ENCODE measurements at regions not wholly inside any gene's neighbourhood (a gene's known extent, or its start where the extent isn't known, plus 50 kb on each side); places are given as distances from the start of the nearest gene placed in this dataset.

GRCh38 chr7:25775999-25776743, 375.8 kb upstream of the NFE2L3 start:
- Histone ChIP-seq H3K9ac (ENCODE audit: low read depth in 1 of 3, low read length in 3 of 3) (peak overlapping the region in 1 of 3 donors; percentile 8), H3K27ac (ENCODE audit: low read depth, low read length) (peak overlapping the region; percentile 51), H3K36me3 (ENCODE audit: control insufficient read depth in 3 of 3, insufficient read depth in 3 of 3, low read length in 3 of 3) (no peaks in the 10 kb centered on the region), H3K9me3 (ENCODE audit: control insufficient read depth in 3 of 3, low read length in 3 of 3) (no peaks in the 10 kb centered on the region), H3K27me3 (ENCODE audit: control insufficient read depth in 3 of 3, insufficient read depth in 3 of 3, low read length in 3 of 3) (no peaks in the 10 kb centered on the region), H3K4me3 (ENCODE audit: low read length in 3 of 3) (no peak overlapping the region), H3K4me1 (ENCODE audit: control insufficient read depth in 3 of 3, insufficient read depth in 3 of 3, low read length in 3 of 3) (peaks cover 23 to 49% (median 33%) of the 10 kb centered on the region in 3 donors)

- Histone ChIP-seq H3K27me3 (ENCODE audit: control insufficient read depth in 3 of 3, insufficient read depth in 3 of 3, low read length in 3 of 3) (no peaks in the 10 kb centered on the region), H3K27ac (ENCODE audit: low read depth, low read length) (peak overlapping the region; percentile 51), H3K9ac (ENCODE audit: low read depth in 1 of 3, low read length in 3 of 3) (no peak overlapping the region), H3K4me1 (ENCODE audit: control insufficient read depth in 3 of 3, insufficient read depth in 3 of 3, low read length in 3 of 3) (peaks cover 23 to 48% (median 31%) of the 10 kb centered on the region in 3 donors), H3K36me3 (ENCODE audit: control insufficient read depth in 3 of 3, insufficient read depth in 3 of 3, low read length in 3 of 3) (no peaks in the 10 kb centered on the region), H3K9me3 (ENCODE audit: control insufficient read depth in 3 of 3, low read length in 3 of 3) (no peaks in the 10 kb centered on the region), H3K4me3 (ENCODE audit: low read length in 3 of 3) (no peak overlapping the region)
These were observed 375.3 kb upstream of the NFE2L3 start for GRCh38 chr7:25776744-25777123.

- Histone ChIP-seq H3K27ac (ENCODE audit: low read depth, low read length) (peak overlapping the region; percentile 57), H3K4me3 (ENCODE audit: low read length in 3 of 3) (peak overlapping the region in 1 of 3 donors; percentile 41)
These were observed 373.9 kb upstream of the NFE2L3 start for GRCh38 chr7:25777969-25778708.

GRCh38 chr7:25779002-25779546, 372.9 kb upstream of the NFE2L3 start:
- H3K36me3 ChIP-seq (ENCODE audit: control insufficient read depth in 3 of 3, insufficient read depth in 3 of 3, low read length in 3 of 3): no peaks in the 10 kb centered on the region
- no peak overlapping the region for H3K9ac ChIP-seq (ENCODE audit: low read depth in 1 of 3, low read length in 3 of 3)
- peak overlapping the region; percentile 57 for H3K27ac ChIP-seq (ENCODE audit: low read depth, low read length)
- H3K9me3 ChIP-seq (ENCODE audit: control insufficient read depth in 3 of 3, low read length in 3 of 3): no peaks in the 10 kb centered on the region
- H3K27me3 ChIP-seq (ENCODE audit: control insufficient read depth in 3 of 3, insufficient read depth in 3 of 3, low read length in 3 of 3): no peaks in the 10 kb centered on the region
- peaks cover 23 to 46% (median 31%) of the 10 kb centered on the region in 3 donors for H3K4me1 ChIP-seq (ENCODE audit: control insufficient read depth in 3 of 3, insufficient read depth in 3 of 3, low read length in 3 of 3)
- no peak overlapping the region for H3K4me3 ChIP-seq (ENCODE audit: low read length in 3 of 3)

More at GRCh38 chr7:25777969-25778708, 373.9 kb upstream of the NFE2L3 start:
- H3K4me1 ChIP-seq (ENCODE audit: control insufficient read depth in 3 of 3, insufficient read depth in 3 of 3, low read length in 3 of 3): peaks cover 23 to 46% (median 31%) of the 10 kb centered on the region in 3 donors
- H3K9me3 ChIP-seq (ENCODE audit: control insufficient read depth in 3 of 3, low read length in 3 of 3): no peaks in the 10 kb centered on the region
- H3K9ac ChIP-seq (ENCODE audit: low read depth in 1 of 3, low read length in 3 of 3): peak overlapping the region in 2 of 3 donors; percentile 5 to 32
- no peaks in the 10 kb centered on the region for H3K36me3 ChIP-seq (ENCODE audit: control insufficient read depth in 3 of 3, insufficient read depth in 3 of 3, low read length in 3 of 3)
- no peaks in the 10 kb centered on the region for H3K27me3 ChIP-seq (ENCODE audit: control insufficient read depth in 3 of 3, insufficient read depth in 3 of 3, low read length in 3 of 3)

GRCh38 chr7:25780904-25781303, 371.1 kb upstream of the NFE2L3 start:
- H3K27ac ChIP-seq (ENCODE audit: low read depth, low read length): no peak overlapping the region
- H3K9ac ChIP-seq (ENCODE audit: low read depth in 1 of 3, low read length in 3 of 3): no peak overlapping the region
- no peaks in the 10 kb centered on the region for H3K36me3 ChIP-seq (ENCODE audit: control insufficient read depth in 3 of 3, insufficient read depth in 3 of 3, low read length in 3 of 3)
- H3K27me3 ChIP-seq (ENCODE audit: control insufficient read depth in 3 of 3, insufficient read depth in 3 of 3, low read length in 3 of 3): no peaks in the 10 kb centered on the region
- H3K9me3 ChIP-seq (ENCODE audit: control insufficient read depth in 3 of 3, low read length in 3 of 3): no peaks in the 10 kb centered on the region
- no peak overlapping the region for H3K4me3 ChIP-seq (ENCODE audit: low read length in 3 of 3)
- H3K4me1 ChIP-seq (ENCODE audit: control insufficient read depth in 3 of 3, insufficient read depth in 3 of 3, low read length in 3 of 3): peaks cover 22 to 39% (median 25%) of the 10 kb centered on the region in 3 donors

- Histone ChIP-seq H3K9ac (ENCODE audit: low read depth in 1 of 3, low read length in 3 of 3) (no peak overlapping the region), H3K27me3 (ENCODE audit: control insufficient read depth in 3 of 3, insufficient read depth in 3 of 3, low read length in 3 of 3) (no peaks in the 10 kb centered on the region)
These were observed 370.3 kb upstream of the NFE2L3 start for GRCh38 chr7:25781704-25782103.

GRCh38 chr7:25786936-25787335, 365.1 kb upstream of the NFE2L3 start:
- H3K9me3 ChIP-seq (ENCODE audit: control insufficient read depth in 3 of 3, low read length in 3 of 3): no peaks in the 10 kb centered on the region
- no peaks in the 10 kb centered on the region for H3K36me3 ChIP-seq (ENCODE audit: control insufficient read depth in 3 of 3, insufficient read depth in 3 of 3, low read length in 3 of 3)
- H3K4me3 ChIP-seq (ENCODE audit: low read length in 3 of 3): no peak overlapping the region
- no peak overlapping the region for H3K9ac ChIP-seq (ENCODE audit: low read depth in 1 of 3, low read length in 3 of 3)
- no peaks in the 10 kb centered on the region for H3K27me3 ChIP-seq (ENCODE audit: control insufficient read depth in 3 of 3, insufficient read depth in 3 of 3, low read length in 3 of 3)
- peaks cover 0 to 6% (median 4%) of the 10 kb centered on the region in 3 donors for H3K4me1 ChIP-seq (ENCODE audit: control insufficient read depth in 3 of 3, insufficient read depth in 3 of 3, low read length in 3 of 3)
- peak overlapping the region; percentile 34 for H3K27ac ChIP-seq (ENCODE audit: low read depth, low read length)

More at GRCh38 chr7:25781704-25782103, 370.3 kb upstream of the NFE2L3 start:
- no peak overlapping the region for H3K27ac ChIP-seq (ENCODE audit: low read depth, low read length)
- H3K4me3 ChIP-seq (ENCODE audit: low read length in 3 of 3): no peak overlapping the region
- no peaks in the 10 kb centered on the region for H3K9me3 ChIP-seq (ENCODE audit: control insufficient read depth in 3 of 3, low read length in 3 of 3)
- H3K4me1 ChIP-seq (ENCODE audit: control insufficient read depth in 3 of 3, insufficient read depth in 3 of 3, low read length in 3 of 3): peaks cover 18 to 31% (median 19%) of the 10 kb centered on the region in 3 donors
- H3K36me3 ChIP-seq (ENCODE audit: control insufficient read depth in 3 of 3, insufficient read depth in 3 of 3, low read length in 3 of 3): no peaks in the 10 kb centered on the region

GRCh38 chr7:25787336-25787735, 364.7 kb upstream of the NFE2L3 start:
- H3K4me3 ChIP-seq (ENCODE audit: low read length in 3 of 3): no peak overlapping the region
- H3K9ac ChIP-seq (ENCODE audit: low read depth in 1 of 3, low read length in 3 of 3): no peak overlapping the region
- no peaks in the 10 kb centered on the region for H3K27me3 ChIP-seq (ENCODE audit: control insufficient read depth in 3 of 3, insufficient read depth in 3 of 3, low read length in 3 of 3)
- H3K27ac ChIP-seq (ENCODE audit: low read depth, low read length): peak overlapping the region; percentile 34
- no peaks in the 10 kb centered on the region for H3K9me3 ChIP-seq (ENCODE audit: control insufficient read depth in 3 of 3, low read length in 3 of 3)
- H3K36me3 ChIP-seq (ENCODE audit: control insufficient read depth in 3 of 3, insufficient read depth in 3 of 3, low read length in 3 of 3): no peaks in the 10 kb centered on the region
- peaks cover 0 to 6% (median 4%) of the 10 kb centered on the region in 3 donors for H3K4me1 ChIP-seq (ENCODE audit: control insufficient read depth in 3 of 3, insufficient read depth in 3 of 3, low read length in 3 of 3)

GRCh38 chr7:25788371-25788770, 363.6 kb upstream of the NFE2L3 start:
- H3K36me3 ChIP-seq (ENCODE audit: control insufficient read depth in 3 of 3, insufficient read depth in 3 of 3, low read length in 3 of 3): no peaks in the 10 kb centered on the region
- no peaks in the 10 kb centered on the region for H3K27me3 ChIP-seq (ENCODE audit: control insufficient read depth in 3 of 3, insufficient read depth in 3 of 3, low read length in 3 of 3)
- no peak overlapping the region for H3K9ac ChIP-seq (ENCODE audit: low read depth in 1 of 3, low read length in 3 of 3)
- no peaks in the 10 kb centered on the region for H3K9me3 ChIP-seq (ENCODE audit: control insufficient read depth in 3 of 3, low read length in 3 of 3)
- no peak overlapping the region for H3K27ac ChIP-seq (ENCODE audit: low read depth, low read length)
- no peak overlapping the region for H3K4me3 ChIP-seq (ENCODE audit: low read length in 3 of 3)
- peaks cover 0 to 6% (median 4%) of the 10 kb centered on the region in 3 donors for H3K4me1 ChIP-seq (ENCODE audit: control insufficient read depth in 3 of 3, insufficient read depth in 3 of 3, low read length in 3 of 3)
